GM19438 (cell line): ENCODE measurements at regions not wholly inside any gene's neighbourhood (a gene's known extent, or its start where the extent isn't known, plus 50 kb on each side); places are given as distances from the start of the nearest gene placed in this dataset.
A peak's percentile ranks its signal among the peaks of the same experiment; 100 is the strongest.

ENCODE experiments used
- ATAC-seq: cut with Tn5 transposase; IDR thresholded peaks from one replicate; pipeline ENCODE4 v1.9.1; 2021; ENCODE audit warnings: low read depth; ENCODE audit not compliant: unreplicated experiment

GRCh38 chr4:4775493-4776004 lies 83.9 kb upstream of the MSX1 start:
- ATAC-seq: no peak

GRCh38 chr4:4772534-4772933 lies 86.9 kb upstream of the MSX1 start:
- ATAC-seq: no peak

GRCh38 chr4:4771160-4771559 lies 88.3 kb upstream of the MSX1 start:
- no peak for ATAC-seq

GRCh38 chr4:4770610-4771009 lies 88.9 kb upstream of the MSX1 start:
- no peak for ATAC-seq

- ATAC-seq: no peak
Measured at GRCh38 chr4:4766564-4766963, 92.9 kb upstream of the MSX1 start.

GRCh38 chr4:4765811-4766210 lies 93.7 kb upstream of the MSX1 start:
- no peak for ATAC-seq

- ATAC-seq: no peak
Measured at GRCh38 chr4:4764558-4764905, 94.9 kb upstream of the MSX1 start.

- ATAC-seq: no peak
Measured at GRCh38 chr4:4763822-4764557, 95.5 kb upstream of the MSX1 start.

GRCh38 chr4:4762909-4763821 lies 96.3 kb upstream of the MSX1 start:
- peak; percentile 71 for ATAC-seq

GRCh38 chr4:4762300-4762699 lies 97.2 kb upstream of the MSX1 start:
- no peak for ATAC-seq

GRCh38 chr4:4761128-4761982 lies 98.1 kb upstream of the MSX1 start:
- no peak for ATAC-seq

GRCh38 chr4:4759883-4760282 lies 99.6 kb upstream of the MSX1 start:
- no peak for ATAC-seq

- no peak for ATAC-seq
Measured at GRCh38 chr4:4759232-4759631, 100.2 kb upstream of the MSX1 start.

GRCh38 chr4:4758681-4759080 lies 100.8 kb upstream of the MSX1 start:
- no peak for ATAC-seq

- no peak for ATAC-seq
Measured at GRCh38 chr4:4755306-4755705, 104.2 kb upstream of the MSX1 start.

GRCh38 chr4:4754641-4755040 lies 104.8 kb upstream of the MSX1 start:
- ATAC-seq: no peak

GRCh38 chr4:4753643-4754042 lies 105.8 kb upstream of the MSX1 start:
- no peak for ATAC-seq

GRCh38 chr4:4752576-4753401 lies 106.7 kb upstream of the MSX1 start:
- no peak for ATAC-seq

GRCh38 chr4:4752025-4752424 lies 107.4 kb upstream of the MSX1 start:
- no peak for ATAC-seq

GRCh38 chr4:4750187-4750586 lies 109.3 kb upstream of the MSX1 start:
- ATAC-seq: no peak
